MM.1S (cell line): ENCODE measurements at regions not wholly inside any gene's neighbourhood (a gene's known extent, or its start where the extent isn't known, plus 50 kb on each side); places are given as distances from the start of the nearest gene placed in this dataset.

Source experiments
- DNase-seq: peaks from one replicate; pipeline ENCODE4 v3.0.0-alpha.2; 2015
- H2AFZ ChIP-seq: fragments of 300-600 bp; sonication (generic); 2 replicates; pipeline ENCODE4 v1.6.0; 2016; ENCODE audit warnings: antibody characterized with exemption, low read length
- H3F3A ChIP-seq: fragments of 300-600 bp; sonication (generic); 2 replicates; pipeline ENCODE4 v1.6.1; 2016; ENCODE audit warnings: mild to moderate bottlenecking, antibody characterized with exemption, low read length, moderate library complexity, mixed read lengths; ENCODE audit not compliant: insufficient read depth
- H3K27ac ChIP-seq: fragments of 300-600 bp; sonication (generic); 2 replicates; pipeline ENCODE4 v1.5.1; 2016; ENCODE audit warnings: mild to moderate bottlenecking, low read length
- H3K27me3 ChIP-seq: fragments of 300-600 bp; sonication (generic); replicated peaks from 2 replicates; pipeline ENCODE4 v1.6.0; 2016; ENCODE audit warnings: low read length; ENCODE audit not compliant: insufficient read depth
- H3K36me3 ChIP-seq: fragments of 300-600 bp; sonication (generic); replicated peaks from 2 replicates; pipeline ENCODE4 v1.6.1; 2016; ENCODE audit warnings: mild to moderate bottlenecking, low read length, mixed read lengths; ENCODE audit not compliant: insufficient read depth
- H3K4me1 ChIP-seq: fragments of 300-600 bp; sonication (generic); 2 replicates; pipeline ENCODE4 v1.6.1; 2016; ENCODE audit warnings: low read length, mixed read lengths
- H3K4me2 ChIP-seq: fragments of 300-600 bp; sonication (generic); 2 replicates; pipeline ENCODE4 v1.6.0; 2016; ENCODE audit warnings: low read depth, low read length
- H3K4me3 ChIP-seq: fragments of 300-600 bp; sonication (generic); 2 replicates; pipeline ENCODE4 v1.5.1; 2016; ENCODE audit warnings: low read length, mixed read lengths
- H3K79me2 ChIP-seq: fragments of 300-600 bp; sonication (generic); 2 replicates; pipeline ENCODE4 v1.6.1; 2016; ENCODE audit warnings: mixed run types, low read length, mixed read lengths
- H3K9ac ChIP-seq: fragments of 300-600 bp; sonication (generic); 2 replicates; pipeline ENCODE4 v1.6.1; 2016; ENCODE audit warnings: low read length, mixed read lengths
- H3K9me2 ChIP-seq: fragments of 300-600 bp; sonication (generic); replicated peaks from 2 replicates; pipeline ENCODE4 v1.6.1; 2016; ENCODE audit warnings: mild to moderate bottlenecking, low read length, mixed read lengths; ENCODE audit not compliant: insufficient read depth
- H3K9me3 ChIP-seq: fragments of 300-600 bp; sonication (generic); replicated peaks from 2 replicates; pipeline ENCODE4 v1.6.1; 2016; ENCODE audit warnings: mild to moderate bottlenecking, low read length, mixed read lengths; ENCODE audit not compliant: insufficient read depth
- H4K20me1 ChIP-seq: fragments of 300-600 bp; sonication (generic); 2 replicates; pipeline ENCODE4 v1.6.1; 2016; ENCODE audit warnings: mild to moderate bottlenecking, low read length, moderate library complexity, mixed read lengths; ENCODE audit not compliant: insufficient read depth
- CTCF ChIP-seq: fragments of 300-600 bp; sonication (generic); IDR thresholded peaks from 2 replicates; pipeline ENCODE4 v1.5.1; 2016; ENCODE audit warnings: antibody characterized with exemption, low read length, mixed read lengths
- EZH2 ChIP-seq: fragments of 300-600 bp; sonication (generic); optimal IDR thresholded peaks from 2 replicates; pipeline ENCODE3; 2017; ENCODE audit warnings: low read depth, mild to moderate bottlenecking, antibody characterized with exemption, low read length, mixed read lengths
- EZH2phosphoT487 ChIP-seq: fragments of 300-600 bp; sonication (generic); IDR thresholded peaks from 2 replicates; pipeline ENCODE4 v1.6.1; 2018; ENCODE audit warnings: antibody characterized with exemption, low read length

- peak overlapping the region; percentile 30; the same call in 1 of the 2 replicates for H2AFZ ChIP-seq
- peak; percentile 96 for DNase-seq
- no peaks in the 10 kb centered on the region for H3K36me3 ChIP-seq
- H3K4me1 ChIP-seq: peaks cover 46% of the 10 kb centered on the region
- H3K9me2 ChIP-seq: no peaks in the 10 kb centered on the region
- no peak for TF ChIP-seq EZH2
- TF ChIP-seq CTCF: peak; percentile 30; the same call in 1 of the 2 replicates
- H4K20me1 ChIP-seq: no peaks in the 10 kb centered on the region
- peak overlapping the region; percentile 49 for H3K4me3 ChIP-seq
- H3K27ac ChIP-seq: peak overlapping the region; percentile 96
- no peaks in the 10 kb centered on the region for H3K79me2 ChIP-seq
- H3K27me3 ChIP-seq: no peaks in the 10 kb centered on the region
- H3K9ac ChIP-seq: peak overlapping the region; percentile 76
- H3K9me3 ChIP-seq: no peaks in the 10 kb centered on the region
- peaks cover 27% of the 10 kb centered on the region for H3F3A ChIP-seq
- peak overlapping the region; percentile 85 for H3K4me2 ChIP-seq
Observed at GRCh38 chr15:70492240-70493177, 270.8 kb downstream of the UACA start.

GRCh38 chr15:70491641-70492040, 271.7 kb downstream of the UACA start:
- no peak for DNase-seq
- Histone ChIP-seq H3K9me3 (no peaks in the 10 kb centered on the region), H4K20me1 (no peaks in the 10 kb centered on the region), H3K36me3 (no peaks in the 10 kb centered on the region), H3F3A (peaks cover 27% of the 10 kb centered on the region), H3K27me3 (no peaks in the 10 kb centered on the region), H3K9ac (peak overlapping the region; percentile 76), H2AFZ (peak overlapping the region; percentile 30; the same call in 1 of the 2 replicates), H3K4me1 (peaks cover 54% of the 10 kb centered on the region), H3K4me2 (peak overlapping the region; percentile 85), H3K79me2 (no peaks in the 10 kb centered on the region), H3K27ac (peak overlapping the region; percentile 96), H3K9me2 (no peaks in the 10 kb centered on the region), H3K4me3 (peak overlapping the region; percentile 23; the same call in 1 of the 2 replicates)
- TF ChIP-seq EZH2phosphoT487: no peak
- TF ChIP-seq CTCF: no peak
- TF ChIP-seq EZH2: no peak

GRCh38 chr15:70491201-70491621, 272.1 kb downstream of the UACA start:
- Histone ChIP-seq H3K4me3 (no peak overlapping the region), H3K9ac (no peak overlapping the region)

More at GRCh38 chr15:70491201-70491621, 272.1 kb downstream of the UACA start:
- no peaks in the 10 kb centered on the region for H3K36me3 ChIP-seq
- no peaks in the 10 kb centered on the region for H4K20me1 ChIP-seq
- H3K79me2 ChIP-seq: no peaks in the 10 kb centered on the region
- no peak for DNase-seq
- peaks cover 27% of the 10 kb centered on the region for H3F3A ChIP-seq
- H3K4me1 ChIP-seq: peaks cover 51% of the 10 kb centered on the region
- TF ChIP-seq CTCF (no peak), EZH2phosphoT487 (no peak), EZH2 (no peak)
- H3K9me3 ChIP-seq: no peaks in the 10 kb centered on the region
- H3K27ac ChIP-seq: peak overlapping the region; percentile 96; the same call in 1 of the 2 replicates
- H3K4me2 ChIP-seq: peak overlapping the region; percentile 85
- H3K9me2 ChIP-seq: no peaks in the 10 kb centered on the region
- H3K27me3 ChIP-seq: no peaks in the 10 kb centered on the region
- peak overlapping the region; percentile 30; the same call in 1 of the 2 replicates for H2AFZ ChIP-seq
